ENCODE measurements at regions not wholly inside any gene's neighbourhood (a gene's known extent, or its start where the extent isn't known, plus 50 kb on each side); places are given as distances from the start of the nearest gene placed in this dataset.

- no peak overlapping the region for H3K4me3 ChIP-seq (ENCODE audit: low read length)
- no peak for DNase-seq (ENCODE audit: low read depth)
- no peak for TF ChIP-seq CTCF (IDR thresholded peaks at IDR 0.05; ENCODE audit: insufficient read depth, low read depth, low read length, missing control alignments)
Measured at GRCh38 chr14:82445810-82446570, 912.3 kb upstream of the SEL1L start.

- no peak overlapping the region for H3K4me3 ChIP-seq (ENCODE audit: low read length)
- no peak for TF ChIP-seq CTCF (IDR thresholded peaks at IDR 0.05; ENCODE audit: insufficient read depth, low read depth, low read length, missing control alignments)
- DNase-seq (ENCODE audit: low read depth): no peak
Measured at GRCh38 chr14:82447586-82447985, 913.9 kb upstream of the SEL1L start.

- DNase-seq (ENCODE audit: low read depth): no peak
- no peak overlapping the region for H3K4me3 ChIP-seq (ENCODE audit: low read length)
- TF ChIP-seq CTCF (IDR thresholded peaks at IDR 0.05; ENCODE audit: insufficient read depth, low read depth, low read length, missing control alignments): no peak
Measured at GRCh38 chr14:82449926-82450468, 916.3 kb upstream of the SEL1L start.

- no peak overlapping the region for H3K4me3 ChIP-seq (ENCODE audit: low read length)
- no peak for DNase-seq (ENCODE audit: low read depth)
- TF ChIP-seq CTCF (IDR thresholded peaks at IDR 0.05; ENCODE audit: insufficient read depth, low read depth, low read length, missing control alignments): no peak
Measured at GRCh38 chr14:82451675-82452074, 918.0 kb upstream of the SEL1L start.

GRCh38 chr14:82482345-82482744 lies 948.7 kb upstream of the SEL1L start:
- no peak overlapping the region for H3K4me3 ChIP-seq (ENCODE audit: low read length)
- no peak for TF ChIP-seq CTCF (IDR thresholded peaks at IDR 0.05; ENCODE audit: insufficient read depth, low read depth, low read length, missing control alignments)
- no peak for DNase-seq (ENCODE audit: low read depth)

- TF ChIP-seq CTCF (IDR thresholded peaks at IDR 0.05; ENCODE audit: insufficient read depth, low read depth, low read length, missing control alignments): no peak
- H3K4me3 ChIP-seq (ENCODE audit: low read length): no peak overlapping the region
- DNase-seq (ENCODE audit: low read depth): no peak
Measured at GRCh38 chr14:82488473-82488872, 954.8 kb upstream of the SEL1L start.

- no peak for DNase-seq (ENCODE audit: low read depth)
- no peak overlapping the region for H3K4me3 ChIP-seq (ENCODE audit: low read length)
- no peak for TF ChIP-seq CTCF (IDR thresholded peaks at IDR 0.05; ENCODE audit: insufficient read depth, low read depth, low read length, missing control alignments)
Measured at GRCh38 chr14:82490397-82490796, 956.7 kb upstream of the SEL1L start.
